ENCODE measurements at regions not wholly inside any gene's neighbourhood (a gene's known extent, or its start where the extent isn't known, plus 50 kb on each side); places are given as distances from the start of the nearest gene placed in this dataset.

- H3K4me3 Mint-ChIP-seq = no peak overlapping the region
- no peak overlapping the region for H3K27ac Mint-ChIP-seq (ENCODE audit: low read depth)
Measured at GRCh38 chr10:44520651-44521050, 135.8 kb upstream of the CXCL12 start.

GRCh38 chr10:44539178-44539577 lies 154.3 kb upstream of the CXCL12 start:
- no peaks in the 10 kb centered on the region for H3K27me3 Mint-ChIP-seq
- H3K27ac Mint-ChIP-seq (ENCODE audit: low read depth) = no peak overlapping the region
- no peaks in the 10 kb centered on the region for H3K4me1 Mint-ChIP-seq
- H3K36me3 Mint-ChIP-seq (ENCODE audit: insufficient read depth) = no peaks in the 10 kb centered on the region
- ATAC-seq (replicated peaks; ENCODE audit: extremely low read depth, poor library complexity, severe bottlenecking) (no peak), DNase-seq (ENCODE audit: low spot score in 2 of 2) (no peak)
- peaks cover 5% of the 10 kb centered on the region for H3K9me3 Mint-ChIP-seq
- no peak overlapping the region for H3K4me3 Mint-ChIP-seq

More at GRCh38 chr10:44520651-44521050, 135.8 kb upstream of the CXCL12 start:
- Mint-ChIP-seq H3K4me1 (no peaks in the 10 kb centered on the region), H3K9me3 (peaks cover 16% of the 10 kb centered on the region), H3K27me3 (no peaks in the 10 kb centered on the region), H3K36me3 (ENCODE audit: insufficient read depth) (no peaks in the 10 kb centered on the region)
- ATAC-seq (replicated peaks; ENCODE audit: extremely low read depth, poor library complexity, severe bottlenecking) (no peak), DNase-seq (ENCODE audit: low spot score in 2 of 2) (no peak)

GRCh38 chr10:44552726-44553125 lies 167.8 kb upstream of the CXCL12 start:
- peaks cover 21% of the 10 kb centered on the region for H3K9me3 Mint-ChIP-seq
- no peak for ATAC-seq (replicated peaks; ENCODE audit: extremely low read depth, poor library complexity, severe bottlenecking)
- no peak overlapping the region for H3K27ac Mint-ChIP-seq (ENCODE audit: low read depth)
- H3K4me1 Mint-ChIP-seq = no peaks in the 10 kb centered on the region
- H3K36me3 Mint-ChIP-seq (ENCODE audit: insufficient read depth) = no peaks in the 10 kb centered on the region
- H3K4me3 Mint-ChIP-seq = no peak overlapping the region
- DNase-seq (ENCODE audit: low spot score in 2 of 2) = no peak
- H3K27me3 Mint-ChIP-seq = peaks cover 20% of the 10 kb centered on the region

- ATAC-seq (replicated peaks; ENCODE audit: extremely low read depth, poor library complexity, severe bottlenecking) (no peak), DNase-seq (ENCODE audit: low spot score in 2 of 2) (no peak)
- Mint-ChIP-seq H3K27ac (ENCODE audit: low read depth) (no peak overlapping the region), H3K27me3 (peaks cover 13% of the 10 kb centered on the region), H3K4me1 (no peaks in the 10 kb centered on the region), H3K36me3 (ENCODE audit: insufficient read depth) (no peaks in the 10 kb centered on the region), H3K4me3 (no peak overlapping the region), H3K9me3 (peaks cover 9% of the 10 kb centered on the region)
Measured at GRCh38 chr10:44557596-44558191, 172.8 kb upstream of the CXCL12 start.

- H3K27me3 Mint-ChIP-seq = peaks cover 5% of the 10 kb centered on the region
- peaks cover 9% of the 10 kb centered on the region for H3K9me3 Mint-ChIP-seq
- no peaks in the 10 kb centered on the region for H3K4me1 Mint-ChIP-seq
- H3K36me3 Mint-ChIP-seq (ENCODE audit: insufficient read depth) = no peaks in the 10 kb centered on the region
- no peak overlapping the region for H3K4me3 Mint-ChIP-seq
- DNase-seq (ENCODE audit: low spot score in 2 of 2) (no peak), ATAC-seq (replicated peaks; ENCODE audit: extremely low read depth, poor library complexity, severe bottlenecking) (no peak)
- H3K27ac Mint-ChIP-seq (ENCODE audit: low read depth) = no peak overlapping the region
Measured at GRCh38 chr10:44558521-44558920, 173.6 kb upstream of the CXCL12 start.

- Mint-ChIP-seq H3K4me3 (no peak overlapping the region), H3K36me3 (ENCODE audit: insufficient read depth) (no peaks in the 10 kb centered on the region), H3K27ac (ENCODE audit: low read depth) (no peak overlapping the region), H3K4me1 (no peaks in the 10 kb centered on the region), H3K27me3 (no peaks in the 10 kb centered on the region), H3K9me3 (no peaks in the 10 kb centered on the region)
- ATAC-seq (replicated peaks; ENCODE audit: extremely low read depth, poor library complexity, severe bottlenecking) = no peak
- no peak for DNase-seq (ENCODE audit: low spot score in 2 of 2)
Measured at GRCh38 chr10:44564361-44564760, 179.5 kb upstream of the CXCL12 start.

- no peak for DNase-seq (ENCODE audit: low spot score in 2 of 2)
- no peaks in the 10 kb centered on the region for H3K4me1 Mint-ChIP-seq
- H3K36me3 Mint-ChIP-seq (ENCODE audit: insufficient read depth) = no peaks in the 10 kb centered on the region
- no peaks in the 10 kb centered on the region for H3K9me3 Mint-ChIP-seq
- H3K27me3 Mint-ChIP-seq = no peaks in the 10 kb centered on the region
- ATAC-seq (replicated peaks; ENCODE audit: extremely low read depth, poor library complexity, severe bottlenecking) = no peak
- no peak overlapping the region for H3K27ac Mint-ChIP-seq (ENCODE audit: low read depth)
- H3K4me3 Mint-ChIP-seq = no peak overlapping the region
Measured at GRCh38 chr10:44564790-44565189, 179.9 kb upstream of the CXCL12 start.

GRCh38 chr10:44566786-44567185 lies 181.9 kb upstream of the CXCL12 start:
- no peaks in the 10 kb centered on the region for H3K9me3 Mint-ChIP-seq
- DNase-seq (ENCODE audit: low spot score in 2 of 2) (no peak), ATAC-seq (replicated peaks; ENCODE audit: extremely low read depth, poor library complexity, severe bottlenecking) (no peak)
- H3K36me3 Mint-ChIP-seq (ENCODE audit: insufficient read depth) = no peaks in the 10 kb centered on the region
- no peaks in the 10 kb centered on the region for H3K4me1 Mint-ChIP-seq
- no peaks in the 10 kb centered on the region for H3K27me3 Mint-ChIP-seq
- H3K27ac Mint-ChIP-seq (ENCODE audit: low read depth) = no peak overlapping the region
- no peak overlapping the region for H3K4me3 Mint-ChIP-seq

GRCh38 chr10:44567471-44567870 lies 182.6 kb upstream of the CXCL12 start:
- H3K4me3 Mint-ChIP-seq = no peak overlapping the region
- no peak overlapping the region for H3K27ac Mint-ChIP-seq (ENCODE audit: low read depth)
- no peak for DNase-seq (ENCODE audit: low spot score in 2 of 2)

GRCh38 chr10:44569193-44570091 lies 184.5 kb upstream of the CXCL12 start:
- H3K4me3 Mint-ChIP-seq = no peak overlapping the region

More at GRCh38 chr10:44567471-44567870, 182.6 kb upstream of the CXCL12 start:
- Mint-ChIP-seq H3K27me3 (no peaks in the 10 kb centered on the region), H3K36me3 (ENCODE audit: insufficient read depth) (no peaks in the 10 kb centered on the region), H3K9me3 (no peaks in the 10 kb centered on the region), H3K4me1 (no peaks in the 10 kb centered on the region)
- ATAC-seq (replicated peaks; ENCODE audit: extremely low read depth, poor library complexity, severe bottlenecking) = no peak

GRCh38 chr10:44571701-44572100 lies 186.8 kb upstream of the CXCL12 start:
- Mint-ChIP-seq H3K36me3 (ENCODE audit: insufficient read depth) (no peaks in the 10 kb centered on the region), H3K4me1 (no peaks in the 10 kb centered on the region), H3K4me3 (no peak overlapping the region), H3K27ac (ENCODE audit: low read depth) (no peak overlapping the region), H3K27me3 (no peaks in the 10 kb centered on the region), H3K9me3 (no peaks in the 10 kb centered on the region)
- ATAC-seq (replicated peaks; ENCODE audit: extremely low read depth, poor library complexity, severe bottlenecking) (no peak), DNase-seq (ENCODE audit: low spot score in 2 of 2) (no peak)

More at GRCh38 chr10:44569193-44570091, 184.5 kb upstream of the CXCL12 start:
- H3K27ac Mint-ChIP-seq (ENCODE audit: low read depth) = no peak overlapping the region
- no peaks in the 10 kb centered on the region for H3K36me3 Mint-ChIP-seq (ENCODE audit: insufficient read depth)
- no peaks in the 10 kb centered on the region for H3K4me1 Mint-ChIP-seq
- no peaks in the 10 kb centered on the region for H3K27me3 Mint-ChIP-seq
- no peak for DNase-seq (ENCODE audit: low spot score in 2 of 2)
- H3K9me3 Mint-ChIP-seq = no peaks in the 10 kb centered on the region
- no peak for ATAC-seq (replicated peaks; ENCODE audit: extremely low read depth, poor library complexity, severe bottlenecking)

GRCh38 chr10:44572146-44572545 lies 187.2 kb upstream of the CXCL12 start:
- no peak overlapping the region for H3K4me3 Mint-ChIP-seq
- no peaks in the 10 kb centered on the region for H3K27me3 Mint-ChIP-seq
- no peak for ATAC-seq (replicated peaks; ENCODE audit: extremely low read depth, poor library complexity, severe bottlenecking)
- no peaks in the 10 kb centered on the region for H3K36me3 Mint-ChIP-seq (ENCODE audit: insufficient read depth)
- no peak for DNase-seq (ENCODE audit: low spot score in 2 of 2)
- H3K27ac Mint-ChIP-seq (ENCODE audit: low read depth) = no peak overlapping the region
- no peaks in the 10 kb centered on the region for H3K4me1 Mint-ChIP-seq
- H3K9me3 Mint-ChIP-seq = no peaks in the 10 kb centered on the region

- H3K27ac Mint-ChIP-seq (ENCODE audit: low read depth) = no peak overlapping the region
- H3K27me3 Mint-ChIP-seq = no peaks in the 10 kb centered on the region
- no peaks in the 10 kb centered on the region for H3K36me3 Mint-ChIP-seq (ENCODE audit: insufficient read depth)
- ATAC-seq (replicated peaks; ENCODE audit: extremely low read depth, poor library complexity, severe bottlenecking) (no peak), DNase-seq (ENCODE audit: low spot score in 2 of 2) (no peak)
- no peaks in the 10 kb centered on the region for H3K4me1 Mint-ChIP-seq
- no peaks in the 10 kb centered on the region for H3K9me3 Mint-ChIP-seq
- H3K4me3 Mint-ChIP-seq = no peak overlapping the region
Measured at GRCh38 chr10:44573821-44574220, 188.9 kb upstream of the CXCL12 start.

All from central memory CD8-positive, alpha-beta T cell (primary cell).